HG02763 (cell line): ENCODE measurements at regions not wholly inside any gene's neighbourhood (a gene's known extent, or its start where the extent isn't known, plus 50 kb on each side); places are given as distances from the start of the nearest gene placed in this dataset.

ENCODE experiments used
- ATAC-seq: cut with Tn5 transposase; IDR thresholded peaks from one replicate; pipeline ENCODE4 v1.9.1; 2021; ENCODE audit warnings: mild to moderate bottlenecking, moderate library complexity; ENCODE audit not compliant: unreplicated experiment

DNA sequence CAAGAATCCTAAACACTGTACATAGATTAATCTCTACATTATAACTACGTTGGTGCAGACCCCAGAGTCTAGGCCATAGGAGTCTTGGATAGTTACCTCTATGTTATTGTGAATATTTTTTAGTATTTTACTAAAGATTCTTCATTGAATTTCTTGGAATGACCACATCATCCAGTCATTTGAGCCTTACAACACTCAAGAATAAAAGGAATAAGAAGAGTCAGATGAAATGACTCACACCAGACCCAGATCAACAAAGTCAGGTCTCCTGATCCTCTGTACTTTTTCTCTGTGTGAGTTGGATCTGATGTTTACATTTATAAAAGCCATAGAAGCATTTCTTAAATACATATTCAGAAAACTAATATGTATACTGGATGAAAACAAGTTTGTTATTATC is 179.2 kb upstream of the ARHGAP20 start:
- no peak for ATAC-seq

DNA sequence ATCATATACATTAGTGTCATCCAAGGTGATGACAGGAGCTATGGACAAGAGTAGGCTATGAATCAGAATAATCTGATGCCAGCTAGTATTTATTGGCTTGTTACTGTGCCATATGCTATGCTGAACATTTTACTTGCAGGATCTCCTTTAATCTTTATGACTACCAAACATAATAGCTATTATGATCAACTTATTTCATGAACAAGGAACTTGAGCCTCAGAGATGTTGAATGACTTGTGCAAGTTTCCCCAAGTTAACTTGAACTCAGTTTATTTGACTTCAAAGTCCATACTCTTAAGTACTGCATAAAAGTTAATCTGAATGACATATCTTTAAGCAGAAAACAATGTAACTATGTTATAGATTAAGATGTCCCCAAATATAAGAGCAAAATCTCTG is 178.8 kb upstream of the ARHGAP20 start:
- ATAC-seq, result no peak

DNA sequence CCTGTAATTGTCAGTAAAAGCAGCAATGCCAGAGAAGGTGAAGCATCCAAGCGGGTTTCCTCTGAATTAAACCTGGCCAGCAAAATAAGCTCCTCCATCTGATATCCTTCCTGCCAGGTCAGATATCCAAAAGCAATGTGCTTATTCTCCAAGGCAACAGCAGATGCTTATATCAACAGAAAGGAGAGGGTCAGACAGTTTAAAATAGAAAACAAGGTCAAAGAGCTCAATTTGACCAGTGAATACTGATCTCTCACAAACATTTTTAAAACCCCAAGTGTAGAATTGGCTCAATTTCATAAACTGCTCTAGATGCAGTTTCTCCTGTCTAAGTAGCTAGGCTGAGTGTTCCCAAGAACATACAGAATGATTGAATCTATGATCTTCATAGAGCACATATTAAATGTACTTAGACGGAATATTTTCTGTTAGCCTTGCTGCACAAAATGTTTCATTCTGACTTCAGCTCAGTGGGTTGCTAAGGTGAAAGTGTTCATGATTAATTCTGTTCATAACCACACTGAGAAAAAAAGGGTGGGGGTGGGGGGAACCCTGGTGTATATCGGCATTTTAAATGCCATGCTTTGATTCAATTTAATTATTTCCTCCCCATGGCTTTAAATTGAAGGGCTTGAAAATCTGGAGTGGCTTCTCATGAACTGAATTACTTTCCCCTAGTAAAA is 174.2 kb upstream of the ARHGAP20 start:
- no peak for ATAC-seq

DNA sequence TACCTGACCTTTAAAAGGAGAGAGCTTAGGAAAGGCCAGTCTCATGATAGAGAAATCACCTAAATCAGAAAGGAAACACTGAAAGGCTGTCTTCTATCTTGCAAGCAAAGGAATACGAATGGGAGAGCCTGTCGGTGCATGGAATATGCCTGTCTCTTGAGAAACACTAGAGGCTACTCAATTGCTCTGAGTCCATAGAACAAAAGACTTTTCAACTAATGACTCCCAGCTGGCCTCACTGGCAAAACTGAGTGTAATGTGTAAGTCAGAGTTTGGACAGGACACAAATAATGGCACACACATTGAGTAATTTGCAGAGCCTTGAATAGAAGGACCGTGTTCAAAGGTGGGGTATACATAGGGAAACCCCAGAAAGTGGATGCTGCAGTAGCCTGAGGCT is 171.0 kb upstream of the ARHGAP20 start:
- no peak for ATAC-seq

DNA sequence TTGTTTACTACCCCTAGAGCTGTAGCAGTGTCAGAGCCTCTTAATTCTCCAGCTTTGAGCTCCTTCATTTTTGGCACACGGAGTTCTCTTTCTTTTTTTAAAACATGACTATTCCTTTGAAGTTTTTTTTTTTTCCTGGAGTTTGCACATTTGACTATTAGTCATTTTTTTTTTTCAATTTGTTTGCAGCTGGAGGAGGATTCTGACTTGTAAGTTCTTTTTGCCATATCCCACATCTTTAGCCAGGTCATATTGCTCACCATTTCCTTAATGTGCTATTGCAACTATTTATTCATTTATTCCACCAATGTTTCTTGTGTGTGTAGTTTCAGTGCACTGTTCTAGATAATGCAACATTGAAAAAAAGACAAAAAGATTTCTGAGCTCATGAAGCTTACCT is 166.3 kb upstream of the ARHGAP20 start:
- ATAC-seq, result no peak

DNA sequence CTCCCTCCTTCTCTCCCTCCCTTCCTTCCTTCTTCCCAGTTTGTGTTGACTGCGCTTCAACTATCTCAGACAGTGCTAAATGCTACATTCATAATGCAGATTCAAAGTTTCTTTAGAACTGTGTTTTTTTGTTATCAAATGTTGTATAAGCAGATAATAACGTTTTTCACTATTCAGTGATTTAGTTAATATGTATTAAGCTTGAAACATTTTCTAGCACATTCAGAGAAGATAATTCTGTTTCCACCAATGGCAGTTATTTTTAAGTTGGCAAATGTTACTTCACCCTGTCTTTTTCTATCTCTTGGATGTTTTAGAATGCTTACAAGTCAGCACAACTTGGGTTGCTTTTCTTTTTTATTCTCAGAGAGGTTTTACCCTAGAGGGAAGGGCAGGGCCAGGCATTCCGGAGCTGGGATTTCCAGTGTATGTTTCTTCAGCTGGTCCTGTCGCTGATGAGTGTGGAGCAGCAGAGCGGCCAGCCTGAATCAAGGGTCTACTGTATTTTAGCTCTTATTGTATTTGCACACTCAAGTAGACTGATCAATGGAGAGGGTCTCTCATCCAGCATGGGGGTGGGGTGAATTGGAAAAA is 162.3 kb upstream of the ARHGAP20 start:
- ATAC-seq, result no peak

DNA sequence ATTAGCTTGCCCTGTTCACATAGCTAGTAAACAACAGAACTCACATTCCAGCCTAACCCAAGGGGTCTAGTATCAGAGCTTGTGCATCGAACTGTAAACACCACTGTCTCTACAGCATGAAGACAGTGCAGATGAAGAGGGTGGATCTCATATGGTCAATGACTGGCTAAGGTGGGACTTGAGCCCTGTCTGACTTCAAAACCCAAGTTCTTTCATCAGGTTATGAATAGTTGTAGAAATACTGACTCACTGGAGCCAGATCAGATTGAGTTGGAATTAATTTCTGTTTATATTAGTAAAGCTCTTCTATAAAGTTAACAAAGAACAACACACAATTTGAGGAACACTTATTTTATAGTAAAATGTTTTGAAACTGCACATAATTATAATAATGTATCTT is 161.7 kb upstream of the ARHGAP20 start:
- no peak for ATAC-seq

DNA sequence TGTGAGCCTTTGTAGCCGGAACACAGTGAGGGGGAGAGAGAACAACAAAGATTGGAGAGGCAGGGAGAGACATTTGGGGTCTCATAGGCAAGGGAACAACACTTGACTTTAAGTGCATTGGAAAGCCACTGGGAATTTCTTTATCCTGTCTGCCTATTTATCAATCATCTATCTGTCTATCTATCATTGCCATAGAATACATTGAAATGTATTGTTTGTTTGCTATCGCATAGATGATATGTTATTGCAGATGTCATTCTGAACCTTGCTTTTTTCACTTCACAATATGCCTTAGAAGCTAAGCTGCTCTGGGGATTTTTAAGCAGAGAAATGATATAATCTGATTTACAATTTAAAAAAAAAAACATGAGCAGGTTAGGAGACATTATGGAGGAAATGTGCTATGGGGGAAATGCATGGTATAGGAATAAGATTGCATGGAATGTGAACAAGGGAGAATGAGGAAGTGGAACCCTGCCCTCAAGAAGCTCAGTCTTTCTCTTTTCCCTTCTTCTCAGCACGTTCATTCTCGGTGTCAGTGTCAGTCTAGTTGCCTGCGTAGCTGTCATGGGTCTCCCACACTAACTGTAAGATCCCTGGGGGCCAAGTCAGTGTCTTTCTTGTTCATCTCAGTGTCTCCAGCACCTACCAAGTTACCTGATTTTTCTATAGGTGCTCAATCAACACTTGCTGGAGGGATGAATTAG is 158.7 kb upstream of the ARHGAP20 start:
- no peak for ATAC-seq

DNA sequence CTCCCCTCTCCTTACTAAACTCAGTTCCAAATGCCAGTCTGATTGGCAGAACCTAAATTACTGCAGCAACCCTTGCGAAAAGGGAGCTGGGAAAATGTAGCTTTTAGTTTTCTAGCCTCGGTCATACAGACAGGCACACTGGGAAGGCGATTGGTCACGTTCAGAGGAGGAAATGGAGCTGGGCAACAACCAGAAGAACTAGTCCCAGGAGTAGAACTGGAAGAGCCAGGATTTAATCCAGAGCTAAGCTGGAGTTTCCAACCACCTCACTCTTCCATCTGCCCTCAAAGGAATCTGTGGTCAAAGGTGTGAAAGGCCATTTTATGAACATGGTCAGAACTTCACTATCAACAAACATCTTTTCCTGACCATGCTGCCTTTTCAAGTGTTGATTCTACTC is 155.7 kb upstream of the ARHGAP20 start:
- no peak for ATAC-seq

DNA sequence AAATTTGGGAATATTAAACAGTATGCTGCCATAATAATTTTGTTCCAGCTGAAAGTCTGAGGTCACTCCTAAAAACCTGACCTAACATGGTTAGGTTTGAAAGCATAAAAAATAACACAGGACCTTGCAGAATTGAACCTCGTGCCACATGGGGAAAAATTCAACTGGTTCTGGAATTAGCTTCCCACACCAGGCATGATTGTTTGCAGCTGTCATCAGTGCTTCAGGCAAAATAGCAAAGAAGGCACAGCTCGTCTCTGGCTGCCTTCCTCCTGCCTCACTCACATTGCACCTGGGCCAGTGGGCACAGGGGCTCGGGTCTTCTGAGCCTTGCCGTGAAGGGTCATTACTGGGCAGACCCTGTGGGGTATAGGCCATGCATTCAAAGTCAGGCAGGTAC is 153.8 kb upstream of the ARHGAP20 start:
- ATAC-seq, result no peak

DNA sequence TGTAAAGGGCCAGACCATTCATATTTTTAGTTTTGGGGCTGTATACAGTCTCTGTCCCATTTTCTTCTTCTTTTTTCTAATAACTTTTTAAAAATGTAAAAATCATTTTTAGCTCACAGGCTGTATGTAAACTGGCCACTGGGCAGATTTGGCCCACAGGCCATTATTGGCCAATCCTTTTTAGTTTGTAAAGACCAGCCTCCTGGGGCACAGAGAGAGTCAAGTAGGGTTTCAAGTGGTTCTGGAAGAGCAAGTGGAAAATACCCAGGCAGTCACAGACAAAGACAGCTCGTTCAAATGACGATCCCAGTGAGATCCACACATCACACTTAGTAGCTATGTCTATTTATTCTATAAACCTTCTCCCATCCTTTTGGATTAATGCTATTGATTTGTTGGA is 150.2 kb upstream of the ARHGAP20 start:
- ATAC-seq, result no peak

DNA sequence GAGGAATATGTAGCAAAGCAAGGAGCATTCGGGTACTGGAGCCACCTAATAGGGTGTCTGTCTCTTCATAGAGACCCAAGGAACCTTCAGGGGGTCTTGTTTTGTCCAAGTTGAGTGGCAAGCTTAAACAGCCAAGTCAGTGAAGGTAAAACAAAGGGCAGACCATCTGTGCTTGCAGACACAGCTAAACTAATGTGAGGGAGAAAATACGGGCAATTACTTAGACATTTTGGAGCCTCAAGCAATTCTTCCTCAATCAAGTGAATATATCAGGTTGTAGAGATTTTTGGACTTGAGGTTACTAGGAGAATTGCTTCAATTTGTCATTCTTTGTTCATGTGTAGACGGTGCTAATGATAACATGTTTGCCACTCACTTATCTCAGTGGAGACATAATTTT is 148.2 kb upstream of the ARHGAP20 start:
- ATAC-seq, result no peak

DNA sequence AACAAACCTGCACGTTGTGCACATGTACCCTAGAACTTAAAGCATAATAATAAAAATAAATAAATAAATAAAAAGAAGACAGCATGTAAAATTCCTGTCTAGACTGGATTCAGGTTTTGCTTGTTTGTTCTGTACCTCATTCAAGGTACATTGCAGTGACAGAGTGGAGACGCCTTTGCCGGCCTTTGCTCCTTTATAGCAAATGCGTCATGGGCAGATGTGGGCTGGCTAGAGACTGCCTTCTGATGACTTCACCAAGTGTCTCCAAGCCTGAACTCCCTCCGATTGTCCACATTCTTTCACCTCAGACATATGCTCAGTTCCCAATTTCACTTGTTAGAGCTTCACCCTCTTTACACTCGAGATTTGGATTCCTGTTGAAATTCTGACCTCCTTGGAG is 147.8 kb upstream of the ARHGAP20 start:
- ATAC-seq, result no peak

DNA sequence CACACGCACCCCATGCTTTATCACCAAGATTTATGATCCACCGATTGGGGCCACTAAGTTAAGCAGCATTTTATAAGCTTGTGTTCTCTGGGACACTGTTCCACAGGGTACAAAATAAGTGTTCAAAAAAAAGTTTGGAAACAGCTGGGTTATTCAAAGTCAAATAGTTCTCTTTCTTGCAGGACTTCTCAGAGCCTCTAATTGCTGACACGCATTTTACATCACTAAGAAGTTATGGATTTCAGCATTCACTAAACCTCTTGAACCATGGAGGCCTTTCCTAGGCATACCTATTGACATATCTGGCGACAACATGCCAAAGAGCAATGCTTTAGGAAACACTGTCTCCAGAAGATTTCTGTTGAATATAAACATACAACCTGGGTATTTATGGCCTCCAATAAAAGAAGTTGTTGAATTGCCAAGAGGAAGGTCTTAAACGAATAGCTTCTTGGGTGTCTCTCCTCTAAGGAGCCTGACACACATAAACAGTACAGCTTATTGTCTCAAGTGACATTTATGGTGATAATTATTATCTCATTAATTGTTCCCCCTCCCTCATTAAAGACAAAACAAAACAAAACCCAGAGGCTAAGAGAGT is 147.1 kb upstream of the ARHGAP20 start:
- no peak for ATAC-seq

DNA sequence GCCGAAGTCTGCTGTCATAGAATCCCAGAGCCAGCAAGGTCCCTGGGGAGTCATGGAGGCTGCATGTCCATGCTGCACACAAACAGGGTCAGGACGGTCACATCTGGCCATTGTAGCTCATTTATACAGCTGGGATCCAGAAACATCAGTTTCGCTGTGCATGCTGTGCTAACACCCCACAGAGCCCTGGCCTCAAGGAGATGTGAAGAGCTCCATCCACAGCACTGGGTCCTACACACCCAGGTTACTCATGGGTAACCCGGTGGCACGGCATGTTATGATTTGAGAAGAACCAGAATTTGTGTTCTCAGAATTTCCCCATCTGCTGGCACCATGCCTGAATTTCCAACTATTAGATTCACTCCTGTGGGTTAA is 146.3 kb upstream of the ARHGAP20 start:
- ATAC-seq, result no peak

DNA sequence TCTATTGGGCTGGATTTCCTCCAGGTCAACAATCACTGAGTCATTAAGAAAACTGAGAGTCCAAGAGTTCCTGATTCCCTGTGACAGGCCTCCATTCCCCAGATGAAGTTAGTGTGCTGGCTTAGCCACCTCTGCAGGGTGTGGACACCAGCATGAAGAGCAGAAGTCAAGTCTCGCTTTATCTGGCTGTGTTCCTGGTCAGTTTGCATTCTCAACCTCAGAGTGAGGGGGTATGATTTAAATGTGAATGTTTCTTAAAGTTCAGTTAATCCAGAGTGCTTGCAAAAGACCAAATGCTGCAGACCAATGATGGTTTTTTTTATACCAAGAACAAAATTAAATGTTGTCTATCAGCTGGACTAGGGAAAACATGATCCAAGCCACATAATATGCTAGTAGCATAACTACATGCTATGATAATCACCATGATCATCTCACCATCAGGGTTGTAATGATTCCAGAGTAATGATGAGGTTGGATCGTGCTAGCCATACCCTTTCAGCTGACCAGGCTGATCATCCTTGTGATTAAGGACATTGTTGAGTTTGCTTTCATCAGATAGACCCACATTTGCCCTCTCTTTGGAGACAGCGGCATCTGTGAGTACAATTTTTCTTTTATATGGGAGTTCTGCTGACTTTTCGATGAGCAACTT is 145.8 kb upstream of the ARHGAP20 start:
- no peak for ATAC-seq

DNA sequence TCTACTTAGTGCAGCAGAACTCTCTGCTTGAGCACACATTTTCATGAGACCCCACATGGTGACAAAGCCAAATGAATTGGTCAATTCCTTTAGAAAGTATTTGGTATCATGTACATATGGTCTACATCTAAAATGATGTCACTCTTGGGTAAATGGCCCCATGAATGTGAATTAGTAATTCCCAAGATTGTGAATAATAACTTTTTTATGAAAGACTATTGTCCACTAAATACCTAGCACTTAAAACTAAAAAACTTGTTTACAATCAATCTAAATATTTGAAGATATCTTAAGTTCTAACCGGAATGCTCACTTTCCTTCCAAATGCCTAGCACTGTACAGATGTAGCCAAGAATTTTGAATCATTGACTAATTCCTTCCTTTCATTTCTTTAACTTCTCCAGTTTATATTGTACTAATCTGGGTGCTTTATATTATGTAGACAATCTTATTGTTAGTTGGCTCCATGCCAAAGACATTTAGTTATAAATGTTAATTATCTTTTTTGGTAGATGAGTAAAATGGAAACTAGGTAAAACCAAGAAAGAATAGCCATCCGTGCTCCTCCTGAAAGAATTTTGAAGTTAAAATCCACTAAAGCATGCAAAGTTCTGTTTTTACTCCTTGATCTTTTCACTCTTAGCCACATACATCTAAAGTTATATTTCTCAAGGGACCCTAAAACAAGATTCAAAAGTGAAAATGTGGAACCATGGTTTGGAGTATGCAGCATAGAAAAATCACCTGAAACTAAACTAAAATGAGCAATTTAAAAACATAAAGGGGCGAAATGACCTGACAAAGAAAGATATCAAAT is 145.0 kb upstream of the ARHGAP20 start:
- ATAC-seq, result no peak

DNA sequence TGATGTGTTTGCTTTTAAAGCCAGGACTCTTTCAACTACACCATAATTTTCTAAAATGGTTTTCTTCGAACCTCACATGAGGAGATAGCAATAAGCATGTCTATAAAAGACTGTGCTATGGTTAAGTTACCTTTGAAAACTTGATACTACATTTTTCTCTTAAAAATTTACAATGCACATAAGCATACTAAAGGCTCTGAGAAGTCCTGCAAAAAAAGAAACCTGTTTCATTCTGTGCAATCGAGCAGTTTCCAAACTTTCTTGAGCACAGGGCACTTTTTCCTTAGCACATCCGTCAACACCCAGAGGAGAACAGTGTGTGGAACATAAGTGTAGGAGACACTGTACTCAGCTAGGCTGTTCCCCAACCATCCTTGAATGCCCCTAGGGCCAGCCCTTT is 144.1 kb upstream of the ARHGAP20 start:
- no peak for ATAC-seq

DNA sequence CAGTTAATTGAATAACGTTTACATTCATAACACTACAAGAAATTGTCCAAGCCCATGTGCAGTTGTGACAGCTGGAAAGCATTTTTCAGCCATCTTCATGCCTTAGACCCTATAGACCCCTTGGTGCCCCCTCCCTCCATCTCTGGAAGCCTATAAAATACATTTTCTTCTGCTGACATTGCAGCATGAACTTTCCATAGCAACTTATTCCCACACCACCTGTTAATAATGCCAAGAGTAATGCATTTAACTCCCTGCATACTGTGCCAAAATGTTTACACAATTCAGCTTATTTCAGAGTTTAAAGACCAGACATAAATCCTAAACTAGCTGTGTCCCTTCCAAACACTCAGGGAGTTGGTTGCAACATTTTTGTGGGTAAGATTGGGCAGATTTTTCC is 143.0 kb upstream of the ARHGAP20 start:
- no peak for ATAC-seq

DNA sequence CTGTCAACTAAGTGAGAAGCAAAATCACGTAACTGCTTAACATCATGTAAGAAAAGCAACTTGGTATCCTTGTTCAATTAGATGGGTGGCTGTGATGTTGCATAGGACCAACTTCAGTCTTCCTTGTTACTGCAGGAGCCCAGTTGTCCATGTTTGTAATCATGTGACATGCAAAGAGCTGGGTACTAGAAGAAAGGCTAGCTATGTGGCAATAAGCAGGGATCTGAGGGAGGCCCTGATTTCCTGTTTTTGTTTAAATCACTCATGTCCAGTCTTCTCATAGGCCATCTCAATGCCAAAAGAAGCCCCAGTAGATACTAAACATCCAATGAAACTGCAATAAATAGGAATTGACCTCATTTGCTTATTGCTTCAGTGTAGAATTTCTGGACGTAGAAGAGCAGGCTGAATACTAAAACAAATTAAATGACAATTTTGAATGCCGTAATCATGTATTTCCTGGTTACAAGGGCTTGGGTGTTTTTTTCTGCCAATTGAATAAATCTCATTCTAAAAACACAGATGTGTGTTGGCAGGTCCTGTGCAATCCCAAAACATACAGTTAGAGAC is 140.8 kb upstream of the ARHGAP20 start:
- no peak for ATAC-seq
